ENCODE measurements at regions not wholly inside any gene's neighbourhood (a gene's known extent, or its start where the extent isn't known, plus 50 kb on each side); places are given as distances from the start of the nearest gene placed in this dataset.

DNA sequence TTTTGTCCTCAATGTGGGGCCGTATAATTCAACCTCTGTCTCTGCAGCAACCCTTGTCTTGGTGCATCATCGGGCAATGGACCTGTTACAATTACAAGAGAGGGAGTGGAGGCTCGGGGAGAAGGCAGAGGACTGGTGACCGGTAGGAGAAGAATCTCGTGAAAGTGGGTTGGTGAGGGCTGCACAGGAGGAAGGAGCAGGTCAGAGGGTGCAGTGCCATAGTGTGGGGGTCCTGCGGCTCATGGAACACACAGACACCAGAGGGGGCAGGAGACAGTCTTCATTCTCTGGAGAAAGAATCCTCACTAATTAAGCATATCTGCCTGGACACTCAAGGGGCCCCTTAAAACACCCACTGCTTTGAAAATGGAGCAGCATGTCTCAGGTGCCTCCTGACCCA lies 174.7 kb upstream of the B3GAT1 start:
- H3K4me3 ChIP-seq (ENCODE audit: low read depth, low read length), result no peak overlapping the region
- TF ChIP-seq, protein P1, sequence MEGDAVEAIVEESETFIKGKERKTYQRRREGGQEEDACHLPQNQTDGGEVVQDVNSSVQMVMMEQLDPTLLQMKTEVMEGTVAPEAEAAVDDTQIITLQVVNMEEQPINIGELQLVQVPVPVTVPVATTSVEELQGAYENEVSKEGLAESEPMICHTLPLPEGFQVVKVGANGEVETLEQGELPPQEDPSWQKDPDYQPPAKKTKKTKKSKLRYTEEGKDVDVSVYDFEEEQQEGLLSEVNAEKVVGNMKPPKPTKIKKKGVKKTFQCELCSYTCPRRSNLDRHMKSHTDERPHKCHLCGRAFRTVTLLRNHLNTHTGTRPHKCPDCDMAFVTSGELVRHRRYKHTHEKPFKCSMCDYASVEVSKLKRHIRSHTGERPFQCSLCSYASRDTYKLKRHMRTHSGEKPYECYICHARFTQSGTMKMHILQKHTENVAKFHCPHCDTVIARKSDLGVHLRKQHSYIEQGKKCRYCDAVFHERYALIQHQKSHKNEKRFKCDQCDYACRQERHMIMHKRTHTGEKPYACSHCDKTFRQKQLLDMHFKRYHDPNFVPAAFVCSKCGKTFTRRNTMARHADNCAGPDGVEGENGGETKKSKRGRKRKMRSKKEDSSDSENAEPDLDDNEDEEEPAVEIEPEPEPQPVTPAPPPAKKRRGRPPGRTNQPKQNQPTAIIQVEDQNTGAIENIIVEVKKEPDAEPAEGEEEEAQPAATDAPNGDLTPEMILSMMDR (IDR thresholded peaks at IDR 0.05; ENCODE audit: low read depth, low read length), result no peak

DNA sequence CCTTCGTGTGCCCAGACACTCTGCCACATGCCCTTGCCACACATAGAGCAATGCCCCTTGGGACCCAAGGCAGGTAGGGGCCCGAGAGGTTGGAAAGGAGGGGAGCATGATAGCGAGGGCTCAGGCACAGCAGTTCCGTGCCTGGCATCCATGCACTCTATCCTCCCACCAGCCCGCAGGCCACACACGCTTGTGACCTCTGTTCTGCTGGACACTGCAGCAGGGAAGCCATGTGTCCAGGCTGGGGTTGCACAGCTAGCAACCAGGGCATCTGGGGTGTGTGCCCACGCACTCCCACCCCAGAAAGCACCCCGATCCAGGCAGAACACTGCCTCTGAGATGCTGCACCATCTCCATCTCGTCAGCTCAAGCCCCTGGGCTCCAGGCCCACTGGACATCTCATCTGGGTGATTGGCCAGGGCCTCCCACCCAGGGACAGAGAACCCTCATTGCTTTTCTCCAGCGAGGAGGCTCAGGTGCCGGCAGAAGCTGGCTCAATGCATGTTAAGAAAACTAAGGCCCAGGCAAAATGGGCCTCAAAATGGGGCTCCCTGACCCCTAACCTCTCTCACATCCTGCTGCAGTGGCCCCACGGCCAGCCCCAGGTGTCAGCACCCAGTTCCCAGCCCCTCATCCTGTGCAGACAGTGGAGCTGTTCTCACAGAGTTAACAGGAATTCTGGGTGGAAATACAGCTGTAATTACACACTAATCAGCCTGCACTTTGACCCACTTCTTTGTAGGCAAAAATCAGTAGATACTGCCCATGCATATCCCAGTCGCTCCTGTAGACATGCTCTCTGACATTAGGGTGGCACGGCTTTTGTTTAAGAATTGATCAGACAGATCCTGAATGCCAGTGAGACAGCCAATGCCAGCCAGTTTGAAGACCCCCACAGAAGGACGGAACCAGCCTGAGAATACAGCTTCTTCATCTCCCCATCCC lies 173.9 kb upstream of the B3GAT1 start:
- no peak overlapping the region for H3K4me3 ChIP-seq (ENCODE audit: low read depth, low read length)
- TF ChIP-seq, protein P1 (IDR thresholded peaks at IDR 0.05; ENCODE audit: low read depth, low read length), result no peak

- TF ChIP-seq, protein P1 (IDR thresholded peaks at IDR 0.05; ENCODE audit: low read depth, low read length), result no peak
- H3K4me3 ChIP-seq (ENCODE audit: low read depth, low read length), result no peak overlapping the region
Observed at GRCh38 chr11:134584706-134585445, 172.8 kb upstream of the B3GAT1 start.

GRCh38 chr11:134584001-134584561 lies 172.0 kb upstream of the B3GAT1 start:
- TF ChIP-seq, protein P1 (IDR thresholded peaks at IDR 0.05; ENCODE audit: low read depth, low read length), result no peak

DNA sequence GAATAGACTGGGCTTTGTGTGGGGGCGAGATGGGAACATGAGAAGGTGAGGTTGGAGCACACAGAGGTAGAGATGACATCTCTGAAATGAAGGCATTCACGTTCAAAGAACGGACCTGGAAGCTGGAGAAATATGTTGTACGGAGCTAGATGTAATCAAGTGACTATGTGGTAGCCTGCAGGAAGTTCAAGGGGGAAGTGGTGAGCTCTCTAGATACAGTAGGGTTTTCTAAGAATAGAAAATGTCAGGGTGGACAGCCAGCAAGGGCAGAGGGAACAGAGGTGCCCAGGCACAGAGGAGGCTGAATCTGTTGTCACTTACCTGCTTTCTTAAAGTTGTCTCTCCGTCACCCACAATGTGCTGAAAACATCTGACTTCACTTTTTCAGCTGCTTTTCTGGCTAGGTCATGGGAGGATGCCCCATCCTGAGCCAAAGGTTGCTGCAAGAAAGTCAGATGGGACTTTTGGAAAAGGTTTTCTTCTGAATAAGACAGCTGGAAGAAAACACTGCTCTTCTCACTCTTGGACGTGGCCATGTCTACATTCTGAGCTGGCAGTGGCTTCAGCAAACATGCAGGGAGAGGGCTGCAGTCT lies 171.5 kb upstream of the B3GAT1 start:
- TF ChIP-seq, protein P1 (IDR thresholded peaks at IDR 0.05; ENCODE audit: low read depth, low read length), result no peak
- no peak overlapping the region for H3K4me3 ChIP-seq (ENCODE audit: low read depth, low read length)

More at GRCh38 chr11:134584001-134584561, 172.0 kb upstream of the B3GAT1 start:
- no peak overlapping the region for H3K4me3 ChIP-seq (ENCODE audit: low read depth, low read length)

DNA sequence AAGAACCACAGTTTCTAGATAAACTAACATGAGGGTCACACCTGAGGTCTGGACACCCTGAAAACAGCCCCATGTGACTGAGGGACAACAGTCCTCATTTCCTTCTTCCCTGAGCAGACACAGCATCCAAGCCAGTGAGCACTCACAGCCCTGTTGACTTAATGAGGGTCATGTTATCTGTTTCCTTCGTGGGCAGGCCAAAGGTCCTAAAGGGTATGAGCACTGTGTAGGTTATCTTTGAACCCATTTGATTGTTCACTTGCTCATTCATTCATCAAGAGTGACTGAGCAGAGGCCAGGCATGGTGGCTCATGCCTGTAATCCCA lies 170.7 kb upstream of the B3GAT1 start:
- no peak overlapping the region for H3K4me3 ChIP-seq (ENCODE audit: low read depth, low read length)
- TF ChIP-seq, protein P1 (IDR thresholded peaks at IDR 0.05; ENCODE audit: low read depth, low read length), result no peak
